ENCODE measurements at regions not wholly inside any gene's neighbourhood (a gene's known extent, or its start where the extent isn't known, plus 50 kb on each side); places are given as distances from the start of the nearest gene placed in this dataset.

- H3K4me1 ChIP-seq (ENCODE audit: control insufficient read depth, insufficient read depth, low read length, poor library complexity, severe bottlenecking) = no peaks in the 10 kb centered on the region
- no peaks in the 10 kb centered on the region for H3K27me3 ChIP-seq (replicated peaks; ENCODE audit: control insufficient read depth, insufficient read depth, low read length, poor library complexity, severe bottlenecking)
- H3K9me3 ChIP-seq (ENCODE audit: control insufficient read depth, low read length) = no peaks in the 10 kb centered on the region
- no peak overlapping the region for H3K27ac ChIP-seq (ENCODE audit: insufficient read depth, low read length, poor library complexity, severe bottlenecking)
- no peaks in the 10 kb centered on the region for H3K36me3 ChIP-seq (ENCODE audit: control insufficient read depth, insufficient read depth, low read length)
- H3K4me3 ChIP-seq (ENCODE audit: insufficient read depth, low read depth, low read length, poor library complexity, severe bottlenecking) = no peak overlapping the region
- DNase-seq = no peak
Measured at GRCh38 chr17:79365836-79366770, 244.7 kb downstream of the RBFOX3 start.

- Histone ChIP-seq H3K4me1 (ENCODE audit: control insufficient read depth, insufficient read depth, low read length, poor library complexity, severe bottlenecking) (no peaks in the 10 kb centered on the region), H3K9me3 (ENCODE audit: control insufficient read depth, low read length) (no peaks in the 10 kb centered on the region), H3K36me3 (ENCODE audit: control insufficient read depth, insufficient read depth, low read length) (no peaks in the 10 kb centered on the region), H3K27me3 (replicated peaks; ENCODE audit: control insufficient read depth, insufficient read depth, low read length, poor library complexity, severe bottlenecking) (no peaks in the 10 kb centered on the region), H3K4me3 (ENCODE audit: insufficient read depth, low read depth, low read length, poor library complexity, severe bottlenecking) (no peak overlapping the region), H3K27ac (ENCODE audit: insufficient read depth, low read length, poor library complexity, severe bottlenecking) (no peak overlapping the region)
- DNase-seq = no peak
Measured at GRCh38 chr17:79365351-79365750, 245.5 kb downstream of the RBFOX3 start.

- no peak for DNase-seq
- no peaks in the 10 kb centered on the region for H3K36me3 ChIP-seq (ENCODE audit: control insufficient read depth, insufficient read depth, low read length)
- H3K27ac ChIP-seq (ENCODE audit: insufficient read depth, low read length, poor library complexity, severe bottlenecking) = no peak overlapping the region
- no peaks in the 10 kb centered on the region for H3K27me3 ChIP-seq (replicated peaks; ENCODE audit: control insufficient read depth, insufficient read depth, low read length, poor library complexity, severe bottlenecking)
- no peak overlapping the region for H3K4me3 ChIP-seq (ENCODE audit: insufficient read depth, low read depth, low read length, poor library complexity, severe bottlenecking)
- no peaks in the 10 kb centered on the region for H3K4me1 ChIP-seq (ENCODE audit: control insufficient read depth, insufficient read depth, low read length, poor library complexity, severe bottlenecking)
- H3K9me3 ChIP-seq (ENCODE audit: control insufficient read depth, low read length) = no peaks in the 10 kb centered on the region
Measured at GRCh38 chr17:79364315-79365094, 246.3 kb downstream of the RBFOX3 start.

GRCh38 chr17:79363552-79364275 lies 247.1 kb downstream of the RBFOX3 start:
- Histone ChIP-seq H3K27me3 (replicated peaks; ENCODE audit: control insufficient read depth, insufficient read depth, low read length, poor library complexity, severe bottlenecking) (no peaks in the 10 kb centered on the region), H3K9me3 (ENCODE audit: control insufficient read depth, low read length) (no peaks in the 10 kb centered on the region), H3K4me3 (ENCODE audit: insufficient read depth, low read depth, low read length, poor library complexity, severe bottlenecking) (no peak overlapping the region), H3K27ac (ENCODE audit: insufficient read depth, low read length, poor library complexity, severe bottlenecking) (no peak overlapping the region), H3K4me1 (ENCODE audit: control insufficient read depth, insufficient read depth, low read length, poor library complexity, severe bottlenecking) (no peaks in the 10 kb centered on the region), H3K36me3 (ENCODE audit: control insufficient read depth, insufficient read depth, low read length) (no peaks in the 10 kb centered on the region)
- DNase-seq = no peak

GRCh38 chr17:79362772-79363305 lies 248.0 kb downstream of the RBFOX3 start:
- H3K4me3 ChIP-seq (ENCODE audit: insufficient read depth, low read depth, low read length, poor library complexity, severe bottlenecking) = no peak overlapping the region
- no peaks in the 10 kb centered on the region for H3K4me1 ChIP-seq (ENCODE audit: control insufficient read depth, insufficient read depth, low read length, poor library complexity, severe bottlenecking)
- DNase-seq = no peak
- no peaks in the 10 kb centered on the region for H3K9me3 ChIP-seq (ENCODE audit: control insufficient read depth, low read length)
- no peaks in the 10 kb centered on the region for H3K27me3 ChIP-seq (replicated peaks; ENCODE audit: control insufficient read depth, insufficient read depth, low read length, poor library complexity, severe bottlenecking)
- no peaks in the 10 kb centered on the region for H3K36me3 ChIP-seq (ENCODE audit: control insufficient read depth, insufficient read depth, low read length)
- H3K27ac ChIP-seq (ENCODE audit: insufficient read depth, low read length, poor library complexity, severe bottlenecking) = no peak overlapping the region

GRCh38 chr17:79361873-79362771 lies 248.7 kb downstream of the RBFOX3 start:
- H3K9me3 ChIP-seq (ENCODE audit: control insufficient read depth, low read length) = no peaks in the 10 kb centered on the region
- no peak for DNase-seq
- H3K27me3 ChIP-seq (replicated peaks; ENCODE audit: control insufficient read depth, insufficient read depth, low read length, poor library complexity, severe bottlenecking) = no peaks in the 10 kb centered on the region

GRCh38 chr17:79361221-79361734 lies 249.6 kb downstream of the RBFOX3 start:
- no peaks in the 10 kb centered on the region for H3K9me3 ChIP-seq (ENCODE audit: control insufficient read depth, low read length)
- no peaks in the 10 kb centered on the region for H3K27me3 ChIP-seq (replicated peaks; ENCODE audit: control insufficient read depth, insufficient read depth, low read length, poor library complexity, severe bottlenecking)
- DNase-seq = no peak
- no peak overlapping the region for H3K4me3 ChIP-seq (ENCODE audit: insufficient read depth, low read depth, low read length, poor library complexity, severe bottlenecking)
- H3K27ac ChIP-seq (ENCODE audit: insufficient read depth, low read length, poor library complexity, severe bottlenecking) = no peak overlapping the region
- no peaks in the 10 kb centered on the region for H3K36me3 ChIP-seq (ENCODE audit: control insufficient read depth, insufficient read depth, low read length)
- no peaks in the 10 kb centered on the region for H3K4me1 ChIP-seq (ENCODE audit: control insufficient read depth, insufficient read depth, low read length, poor library complexity, severe bottlenecking)

More at GRCh38 chr17:79361873-79362771, 248.7 kb downstream of the RBFOX3 start:
- Histone ChIP-seq H3K27ac (ENCODE audit: insufficient read depth, low read length, poor library complexity, severe bottlenecking) (no peak overlapping the region), H3K4me3 (ENCODE audit: insufficient read depth, low read depth, low read length, poor library complexity, severe bottlenecking) (no peak overlapping the region), H3K36me3 (ENCODE audit: control insufficient read depth, insufficient read depth, low read length) (no peaks in the 10 kb centered on the region), H3K4me1 (ENCODE audit: control insufficient read depth, insufficient read depth, low read length, poor library complexity, severe bottlenecking) (no peaks in the 10 kb centered on the region)

- Histone ChIP-seq H3K4me3 (ENCODE audit: insufficient read depth, low read depth, low read length, poor library complexity, severe bottlenecking) (no peak overlapping the region), H3K9me3 (ENCODE audit: control insufficient read depth, low read length) (no peaks in the 10 kb centered on the region), H3K27me3 (replicated peaks; ENCODE audit: control insufficient read depth, insufficient read depth, low read length, poor library complexity, severe bottlenecking) (no peaks in the 10 kb centered on the region), H3K4me1 (ENCODE audit: control insufficient read depth, insufficient read depth, low read length, poor library complexity, severe bottlenecking) (no peaks in the 10 kb centered on the region), H3K36me3 (ENCODE audit: control insufficient read depth, insufficient read depth, low read length) (no peaks in the 10 kb centered on the region), H3K27ac (ENCODE audit: insufficient read depth, low read length, poor library complexity, severe bottlenecking) (no peak overlapping the region)
- no peak for DNase-seq
Measured at GRCh38 chr17:79360196-79360595, 250.7 kb downstream of the RBFOX3 start.
